GM12878 (cell line): ENCODE measurements at regions not wholly inside any gene's neighbourhood (a gene's known extent, or its start where the extent isn't known, plus 50 kb on each side); places are given as distances from the start of the nearest gene placed in this dataset.

Source experiments
- ATAC-seq: fragments of 200-7000 bp; cut with Tn5 transposase; 3 replicates; pipeline ENCODE4 v1.9.1; 2020; ENCODE audit warnings: mild to moderate bottlenecking, moderate library complexity
- BruUV-seq: library from RNA; stranded (reverse); fragments of 400-500 nt; replicated peaks from 2 replicates; lab custom pipeline; 2021; lab: Mats Ljungman, UMichigan
- CTCF ChIA-PET: fragments of 300-600 bp; sonication (Branson Sonifier 250); formaldehyde crosslinking; extraction: SDS; loops from one replicate; lab custom pipeline; 2021; ENCODE audit warnings: inconsistent platforms; lab: Yijun Ruan, JAX
- POLR2A ChIA-PET: fragments of 350-600 bp; formaldehyde crosslinking; extraction: SDS; loops from one replicate; lab custom pipeline; 2021; ENCODE audit warnings: inconsistent platforms; lab: Charles Lee
- RAD21 ChIA-PET: fragments of 300-600 bp; sonication (Branson Sonifier 250); formaldehyde crosslinking; loops from one replicate; lab custom pipeline; 2023; ENCODE audit warnings: antibody characterized with exemption; ENCODE audit not compliant: unreplicated experiment; lab: Charles Lee
- SMC1A ChIA-PET: fragments of 300-600 bp; sonication (Branson Sonifier 250); formaldehyde crosslinking; loops from one replicate; lab custom pipeline; 2023; ENCODE audit not compliant: unreplicated experiment, uncharacterized antibody; lab: Charles Lee
- DNase-seq: peaks from one replicate; pipeline ENCODE4 v3.0.0-alpha.2; 2011; ENCODE audit warnings: low read depth, low spot score
- FAIRE-seq: peaks from 3 replicates; lab custom pipeline; 2011; peaks lifted over from hg19 to GRCh38; lab: Jason Lieb, UNC
- H2AFZ ChIP-seq: 2 replicates; pipeline ENCODE4 v1.6.0; 2011; ENCODE audit warnings: low read depth, low read length, control low read depth; ENCODE audit not compliant: control insufficient read depth
- H3K27ac ChIP-seq: 2 replicates; pipeline ENCODE4 v1.5.1; 2011; ENCODE audit warnings: control low read depth; ENCODE audit not compliant: control insufficient read depth, insufficient read depth
- H3K27me3 ChIP-seq, 2 experiments: replicated peaks in 1 of 2; 2 replicates each; pipeline versions ENCODE4 v1.6.0 to v1.6.1; 2011; ENCODE audit warnings: low read length in 1 of 2; ENCODE audit not compliant: control insufficient read depth in 2 of 2, insufficient read depth in 2 of 2
- H3K36me3 ChIP-seq, 2 experiments: 2 replicates each; pipeline ENCODE4 v1.5.1; 2011; ENCODE audit warnings: low read length in 1 of 2; ENCODE audit not compliant: control insufficient read depth in 2 of 2, insufficient read depth in 2 of 2
- H3K4me1 ChIP-seq: 2 replicates; pipeline ENCODE4 v1.6.1; 2011; ENCODE audit warnings: mild to moderate bottlenecking, low read length, moderate library complexity, mixed read lengths; ENCODE audit not compliant: control insufficient read depth, insufficient read depth
- H3K4me2 ChIP-seq: 2 replicates; pipeline ENCODE4 v1.6.0; 2011; ENCODE audit warnings: control low read depth; ENCODE audit not compliant: control insufficient read depth, insufficient read depth
- H3K4me3 ChIP-seq: fragments of 200-600 bp; sonication (generic); 2 replicates; pipeline ENCODE4 v1.5.1; 2016
- H3K79me2 ChIP-seq: 2 replicates; pipeline ENCODE4 v1.6.0; 2011; ENCODE audit warnings: low read length; ENCODE audit not compliant: control insufficient read depth, insufficient read depth
- H3K9ac ChIP-seq: 2 replicates; pipeline ENCODE4 v1.8.0; 2011; ENCODE audit warnings: low read length, control low read depth, mixed read lengths; ENCODE audit not compliant: control insufficient read depth, insufficient read depth
- H3K9me3 ChIP-seq: replicated peaks from 3 replicates; pipeline ENCODE4 v1.5.1; 2011; ENCODE audit warnings: mild to moderate bottlenecking, low read length; ENCODE audit not compliant: control insufficient read depth, insufficient read depth
- H4K20me1 ChIP-seq: 2 replicates; pipeline ENCODE4 v1.6.0; 2011; ENCODE audit not compliant: control insufficient read depth, insufficient read depth
- CEBPB ChIP-seq, 2 experiments: fragments of 150-350 bp in 1 of 2; IDR thresholded peaks; 2 replicates each; pipeline ENCODE4 v1.6.1; 2012 to 2014; ENCODE audit warnings: low read depth in 2 of 2, low read length in 2 of 2, borderline replicate concordance in 1 of 2, inconsistent platforms in 1 of 2
- CREM ChIP-seq: IDR thresholded peaks from 2 replicates; pipeline ENCODE4 v1.6.1; 2014; ENCODE audit warnings: antibody characterized with exemption, low read depth
- DPF2 ChIP-seq: fragments of 450-650 bp; IDR thresholded peaks from 2 replicates; pipeline ENCODE4 v1.6.1; 2017; ENCODE audit warnings: mild to moderate bottlenecking
- IKZF1 ChIP-seq: fragments of 450-650 bp; conservative IDR thresholded peaks from 2 replicates; pipeline ENCODE4 v1.6.1; 2017; ENCODE audit warnings: antibody characterized with exemption, mild to moderate bottlenecking
- LARP7 ChIP-seq: fragments of 450-650 bp; IDR thresholded peaks from 2 replicates; pipeline ENCODE4 v1.6.1; 2017; ENCODE audit warnings: mild to moderate bottlenecking
- NFXL1 ChIP-seq: fragments of 450-650 bp; IDR thresholded peaks from 2 replicates; pipeline ENCODE4 v1.6.1; 2017; ENCODE audit warnings: antibody characterized with exemption, mild to moderate bottlenecking, borderline replicate concordance
- NR2C2 ChIP-seq: IDR thresholded peaks from 2 replicates; pipeline ENCODE4 v1.6.1; 2011; ENCODE audit warnings: borderline replicate concordance, low read depth; ENCODE audit not compliant: control insufficient read depth, insufficient read length
- SMAD1 ChIP-seq: fragments of 450-650 bp; IDR thresholded peaks from 2 replicates; pipeline ENCODE4 v1.6.1; 2018; ENCODE audit warnings: mild to moderate bottlenecking, low read depth; ENCODE audit not compliant: partially characterized antibody
- SREBF2 ChIP-seq: IDR thresholded peaks from 2 replicates; pipeline ENCODE4 v1.6.1; 2012; ENCODE audit warnings: mild to moderate bottlenecking, low read length
- ZBED1 ChIP-seq: IDR thresholded peaks from 2 replicates; pipeline ENCODE4 v1.6.1; 2016; ENCODE audit warnings: borderline replicate concordance
- ZBTB4 ChIP-seq: fragments of 450-650 bp; formaldehyde crosslinking; IDR thresholded peaks from 2 replicates; pipeline ENCODE4 v1.4.0; 2022; ENCODE audit warnings: mild to moderate bottlenecking, moderate library complexity
- WGBS: methylation state at CpG from one replicate; pipeline ENCODE4 v1.1.6; 2016; ENCODE audit warnings: low lambda C conversion rate; ENCODE audit not compliant: insufficient replicate concordance, insufficient coverage; ENCODE audit errors: missing lambda C conversion rate; 5-methylcytosine and 5-hydroxymethylcytosine counted together
- in situ Hi-C: fragments of 300-500 bp; cut with MboI; formaldehyde crosslinking; loops from 9 replicates; pipeline ENCODE4 v1.14.3; 2018; ENCODE audit warnings: mixed read lengths
- intact Hi-C: fragments of 100-400 bp; cut with micrococcal nuclease; formaldehyde crosslinking; loops from one replicate; pipeline ENCODE4 v1.14.2; 2022; ENCODE audit not compliant: unreplicated experiment
- TF ChIP-seq, protein P1 (sequence below): IDR thresholded peaks from 2 replicates; pipeline ENCODE4 v1.6.1; 2011; ENCODE audit warnings: borderline replicate concordance, low read depth, mild to moderate bottlenecking, moderate library complexity, mixed read lengths, low read length; ENCODE audit not compliant: insufficient read depth; ENCODE audit errors: extremely low read length

DNA sequence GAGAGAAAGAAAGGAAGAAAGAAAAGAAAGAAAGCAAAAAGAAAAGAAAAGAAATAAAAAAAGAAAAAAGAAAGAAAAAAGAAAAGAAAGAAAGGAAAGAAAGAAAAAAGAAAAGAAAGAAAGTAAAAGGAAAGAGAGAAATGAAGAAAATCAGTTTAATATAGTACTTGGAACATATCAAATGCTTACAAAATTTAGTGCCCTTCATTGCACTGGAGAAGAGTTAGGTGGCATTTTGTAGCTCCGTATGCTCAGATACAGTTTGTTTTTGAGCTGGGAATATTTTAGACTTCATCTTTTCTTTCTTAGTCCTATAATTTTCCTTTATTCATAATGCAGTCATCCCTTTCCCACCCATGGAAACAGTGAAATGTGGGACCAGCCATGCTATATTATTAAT lies 56.2 kb upstream of the APP start:
- no peaks in the 10 kb centered on the region for H3K79me2 ChIP-seq
- no peak overlapping the region for H3K4me2 ChIP-seq
- DNase-seq = no peak
- BruUV-seq = no TSS peak
- ChIA-PET RAD21 (no interaction called here), POLR2A (interaction anchor here (0.7 kb wide), 1 partner anchor 25 kb away, joined by 6 read pairs; no protein-coding TSS in a partner anchor), SMC1A (no interaction called here), CTCF (no interaction called here)
- in situ Hi-C loops = no loop called here
- H3K9me3 ChIP-seq = no peaks in the 10 kb centered on the region
- ATAC-seq = no peak
- intact Hi-C loops = no loop called here
- TF ChIP-seq NFXL1 (no peak), DPF2 (no peak), NR2C2 (no peak), ZBED1 (no peak), IKZF1 (no peak), LARP7 (no peak), SREBF2 (no peak), SMAD1 (no peak), CEBPB (IDR thresholded peaks at IDR 0.05; ENCODE audit: borderline replicate concordance in 1 of 2, low read depth in 2 of 2, low read length in 2 of 2) (no peak), CREM (no peak), ZBTB4 (no peak)
- TF ChIP-seq, protein P1, sequence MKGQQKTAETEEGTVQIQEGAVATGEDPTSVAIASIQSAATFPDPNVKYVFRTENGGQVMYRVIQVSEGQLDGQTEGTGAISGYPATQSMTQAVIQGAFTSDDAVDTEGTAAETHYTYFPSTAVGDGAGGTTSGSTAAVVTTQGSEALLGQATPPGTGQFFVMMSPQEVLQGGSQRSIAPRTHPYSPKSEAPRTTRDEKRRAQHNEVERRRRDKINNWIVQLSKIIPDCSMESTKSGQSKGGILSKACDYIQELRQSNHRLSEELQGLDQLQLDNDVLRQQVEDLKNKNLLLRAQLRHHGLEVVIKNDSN = no peak
- no peak overlapping the region for H2AFZ ChIP-seq
- 48% methylated on average over 1 of the region's 1 CpG for WGBS
- no peaks in the 10 kb centered on the region for H3K36me3 ChIP-seq
- no peaks in the 10 kb centered on the region for H4K20me1 ChIP-seq
- H3K4me1 ChIP-seq = no peaks in the 10 kb centered on the region
- H3K9ac ChIP-seq = no peak overlapping the region
- FAIRE-seq = no peak
- no peaks in the 10 kb centered on the region for H3K27me3 ChIP-seq
- H3K4me3 ChIP-seq = no peak overlapping the region
- H3K27ac ChIP-seq = no peak overlapping the region
